ENCODE measurements at regions not wholly inside any gene's neighbourhood (a gene's known extent, or its start where the extent isn't known, plus 50 kb on each side); places are given as distances from the start of the nearest gene placed in this dataset.

DNA sequence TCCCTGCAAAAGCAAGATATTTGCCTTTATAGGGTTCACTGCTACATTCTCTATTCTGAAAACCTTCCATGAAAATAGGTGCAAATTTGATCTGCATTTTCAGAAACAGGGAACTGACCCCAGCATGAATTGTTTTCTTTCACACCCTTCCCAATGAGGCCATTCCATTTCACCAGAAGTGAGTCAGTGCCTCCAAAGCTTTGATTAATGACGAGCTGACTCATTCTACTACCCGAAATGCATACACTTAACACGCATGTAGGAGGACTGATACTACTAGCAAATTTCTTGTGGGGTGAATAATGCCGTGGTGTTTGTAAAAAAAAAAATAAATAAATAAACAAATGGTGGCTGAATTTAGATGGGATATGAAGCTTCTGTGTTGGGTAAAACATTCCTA is 146.9 kb upstream of the FGF13 start:
- Histone ChIP-seq H3K4me3 (ENCODE audit: control extremely low read depth in 1 of 5, extremely low read depth in 1 of 5, insufficient read depth in 1 of 5, low read depth in 2 of 5, low read length in 4 of 5) (no peak overlapping the region), H4K20me1 (ENCODE audit: control insufficient read depth, insufficient read depth, low read length, poor library complexity, severe bottlenecking) (no peaks in the 10 kb centered on the region), H3K9ac (ENCODE audit: low read length) (no peak overlapping the region), H3K4me1 (ENCODE audit: control insufficient read depth in 2 of 2, insufficient read depth in 2 of 2, low read length in 2 of 2) (no peaks in the 10 kb centered on the region), H3K36me3 (replicated peaks in 1 of 2; ENCODE audit: control extremely low read depth in 1 of 2, control insufficient read depth in 1 of 2, extremely low read depth in 1 of 2, insufficient read depth in 2 of 2, low read length in 1 of 2) (no peaks in the 10 kb centered on the region), H3K79me2 (ENCODE audit: control insufficient read depth, insufficient read depth, low read length) (no peaks in the 10 kb centered on the region), H3K9me3 (ENCODE audit: control extremely low read depth in 1 of 3, control insufficient read depth in 2 of 3, insufficient read depth in 1 of 3, low read length in 2 of 3) (no peaks in the 10 kb centered on the region), H2AFZ (ENCODE audit: insufficient read depth, low read depth, low read length, poor library complexity, severe bottlenecking) (no peak overlapping the region), H3K27ac (ENCODE audit: low read length in 2 of 2) (no peak overlapping the region), H3K27me3 (replicated peaks in 1 of 4; ENCODE audit: control extremely low read depth in 1 of 4, control insufficient read depth in 3 of 4, insufficient read depth in 4 of 4, low read length in 3 of 4) (no peaks in the 10 kb centered on the region), H3K4me2 (replicated peaks; ENCODE audit: low read depth, low read length, poor library complexity, severe bottlenecking) (no peak overlapping the region)
- no peak for TF ChIP-seq EZH2 (IDR thresholded peaks at IDR 0.05; ENCODE audit: borderline replicate concordance, insufficient read depth, low read depth, low read length, poor library complexity, severe bottlenecking)
- TF ChIP-seq, protein P1, sequence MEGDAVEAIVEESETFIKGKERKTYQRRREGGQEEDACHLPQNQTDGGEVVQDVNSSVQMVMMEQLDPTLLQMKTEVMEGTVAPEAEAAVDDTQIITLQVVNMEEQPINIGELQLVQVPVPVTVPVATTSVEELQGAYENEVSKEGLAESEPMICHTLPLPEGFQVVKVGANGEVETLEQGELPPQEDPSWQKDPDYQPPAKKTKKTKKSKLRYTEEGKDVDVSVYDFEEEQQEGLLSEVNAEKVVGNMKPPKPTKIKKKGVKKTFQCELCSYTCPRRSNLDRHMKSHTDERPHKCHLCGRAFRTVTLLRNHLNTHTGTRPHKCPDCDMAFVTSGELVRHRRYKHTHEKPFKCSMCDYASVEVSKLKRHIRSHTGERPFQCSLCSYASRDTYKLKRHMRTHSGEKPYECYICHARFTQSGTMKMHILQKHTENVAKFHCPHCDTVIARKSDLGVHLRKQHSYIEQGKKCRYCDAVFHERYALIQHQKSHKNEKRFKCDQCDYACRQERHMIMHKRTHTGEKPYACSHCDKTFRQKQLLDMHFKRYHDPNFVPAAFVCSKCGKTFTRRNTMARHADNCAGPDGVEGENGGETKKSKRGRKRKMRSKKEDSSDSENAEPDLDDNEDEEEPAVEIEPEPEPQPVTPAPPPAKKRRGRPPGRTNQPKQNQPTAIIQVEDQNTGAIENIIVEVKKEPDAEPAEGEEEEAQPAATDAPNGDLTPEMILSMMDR (IDR thresholded peaks at IDR 0.05): no peak
- CTCF ChIA-PET: no interaction called here
- POLR2A ChIA-PET: no interaction called here
- Mint-ChIP-seq H3K9me3 (ENCODE audit: insufficient read depth) (no peaks in the 10 kb centered on the region), H3K4me1 (no peaks in the 10 kb centered on the region), H3K4me3 (no peak overlapping the region), H3K27me3 (no peaks in the 10 kb centered on the region), H3K27ac (no peak overlapping the region)
- intact Hi-C loops (cut with micrococcal nuclease): no loop called here
- WGBS (ENCODE audit: insufficient coverage): no CpG with 5 or more reads among the region's 4 CpGs
- ATAC-seq (ENCODE audit: low read depth) (no peak), DNase-seq (no peak)

DNA sequence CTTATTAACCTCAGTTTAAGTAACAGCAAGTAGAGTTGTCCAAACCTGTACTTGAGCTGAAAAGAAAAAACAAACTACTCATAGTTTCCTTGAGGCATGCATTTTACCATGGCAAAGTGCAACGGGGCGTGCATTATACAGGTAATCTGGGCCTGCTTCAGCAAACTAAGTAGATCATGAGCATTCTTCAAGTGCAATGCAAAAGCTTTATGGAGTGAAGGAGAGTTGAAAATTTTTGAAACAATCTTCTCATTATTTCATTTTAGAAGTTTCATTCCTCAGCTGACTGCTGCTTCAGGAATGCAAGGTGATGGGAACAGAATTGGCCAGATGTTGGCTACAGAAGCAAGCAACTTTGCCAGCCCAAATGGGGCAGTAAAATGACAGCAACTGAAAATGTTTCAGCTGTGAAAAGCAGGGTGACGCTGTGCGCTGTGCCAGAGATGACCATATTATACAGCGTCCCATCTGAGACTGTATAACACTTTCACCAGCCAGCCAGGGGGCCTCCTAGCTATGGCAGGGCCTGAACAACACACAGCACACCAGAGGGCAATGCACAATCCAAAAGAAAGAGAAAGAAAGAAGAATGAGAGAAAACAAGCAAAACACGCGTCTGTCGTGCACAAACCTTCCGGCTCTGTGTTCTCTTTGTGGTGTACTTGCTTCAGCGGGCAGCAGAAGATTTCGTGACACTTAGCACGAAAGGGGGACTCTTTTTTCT is 145.5 kb upstream of the FGF13 start:
- Histone ChIP-seq H3K4me1 (ENCODE audit: control insufficient read depth in 2 of 2, insufficient read depth in 2 of 2, low read length in 2 of 2) (no peaks in the 10 kb centered on the region), H3K9ac (ENCODE audit: low read length) (no peak overlapping the region), H3K4me3 (ENCODE audit: control extremely low read depth in 1 of 5, extremely low read depth in 1 of 5, insufficient read depth in 1 of 5, low read depth in 2 of 5, low read length in 4 of 5) (no peak overlapping the region), H4K20me1 (ENCODE audit: control insufficient read depth, insufficient read depth, low read length, poor library complexity, severe bottlenecking) (no peaks in the 10 kb centered on the region), H3K27me3 (replicated peaks in 1 of 4; ENCODE audit: control extremely low read depth in 1 of 4, control insufficient read depth in 3 of 4, insufficient read depth in 4 of 4, low read length in 3 of 4) (no peaks in the 10 kb centered on the region), H3K9me3 (ENCODE audit: control extremely low read depth in 1 of 3, control insufficient read depth in 2 of 3, insufficient read depth in 1 of 3, low read length in 2 of 3) (no peaks in the 10 kb centered on the region), H3K4me2 (replicated peaks; ENCODE audit: low read depth, low read length, poor library complexity, severe bottlenecking) (no peak overlapping the region), H3K36me3 (replicated peaks in 1 of 2; ENCODE audit: control extremely low read depth in 1 of 2, control insufficient read depth in 1 of 2, extremely low read depth in 1 of 2, insufficient read depth in 2 of 2, low read length in 1 of 2) (no peaks in the 10 kb centered on the region), H3K27ac (ENCODE audit: low read length in 2 of 2) (no peak overlapping the region), H2AFZ (ENCODE audit: insufficient read depth, low read depth, low read length, poor library complexity, severe bottlenecking) (no peak overlapping the region), H3K79me2 (ENCODE audit: control insufficient read depth, insufficient read depth, low read length) (no peaks in the 10 kb centered on the region)
- Mint-ChIP-seq H3K4me3 (no peak overlapping the region), H3K9me3 (ENCODE audit: insufficient read depth) (no peaks in the 10 kb centered on the region), H3K27ac (no peak overlapping the region), H3K27me3 (no peaks in the 10 kb centered on the region), H3K4me1 (no peaks in the 10 kb centered on the region)
- ChIA-PET POLR2A (no interaction called here), CTCF (no interaction called here)
- WGBS (ENCODE audit: insufficient coverage): 100% methylated on average over 1 of the region's 12 CpGs
- ATAC-seq (ENCODE audit: low read depth) (no peak), DNase-seq (no peak)
- TF ChIP-seq EZH2 (IDR thresholded peaks at IDR 0.05; ENCODE audit: borderline replicate concordance, insufficient read depth, low read depth, low read length, poor library complexity, severe bottlenecking): no peak
- TF ChIP-seq, protein P1 (IDR thresholded peaks at IDR 0.05): no peak
- intact Hi-C loops (cut with micrococcal nuclease): no loop called here
